Left renal cortex interstitium (tissue), 4 donors: ENCODE measurements at regions not wholly inside any gene's neighbourhood (a gene's known extent, or its start where the extent isn't known, plus 50 kb on each side); places are given as distances from the start of the nearest gene placed in this dataset.

Experiments used
- DNase-seq, 4 donors: peaks; one replicate each; pipeline ENCODE4 v3.0.0-alpha.2; 2013; ENCODE audit warnings: low read depth in 4 of 4, low spot score in 2 of 4, missing footprints in 1 of 4

GRCh38 chr6:4620284-4621151, 155.7 kb upstream of the CDYL start:
- no peak for DNase-seq

GRCh38 chr6:4616311-4616710, 159.9 kb upstream of the CDYL start:
- no peak for DNase-seq

GRCh38 chr6:4615891-4616290, 160.3 kb upstream of the CDYL start:
- no peak for DNase-seq

GRCh38 chr6:4615231-4615630, 161.0 kb upstream of the CDYL start:
- DNase-seq, result no peak

- no peak for DNase-seq
These were observed 161.6 kb upstream of the CDYL start for GRCh38 chr6:4614637-4615036.

- DNase-seq, result no peak
These were observed 162.4 kb upstream of the CDYL start for GRCh38 chr6:4613795-4614194.

GRCh38 chr6:4613381-4613780, 162.8 kb upstream of the CDYL start:
- no peak for DNase-seq

- no peak for DNase-seq
These were observed 163.5 kb upstream of the CDYL start for GRCh38 chr6:4612636-4613171.

GRCh38 chr6:4611429-4612129, 164.6 kb upstream of the CDYL start:
- DNase-seq, result no peak

- DNase-seq, result no peak
These were observed 165.9 kb upstream of the CDYL start for GRCh38 chr6:4610256-4610655.

GRCh38 chr6:4608361-4609115, 167.7 kb upstream of the CDYL start:
- DNase-seq, result no peak

- no peak for DNase-seq
These were observed 168.4 kb upstream of the CDYL start for GRCh38 chr6:4607793-4608192.

- DNase-seq, result peak in 1 of 4 donors; percentile 31
These were observed 169.1 kb upstream of the CDYL start for GRCh38 chr6:4606821-4607704.

- DNase-seq, result no peak
These were observed 170.2 kb upstream of the CDYL start for GRCh38 chr6:4606016-4606415.

GRCh38 chr6:4603856-4604369, 172.3 kb upstream of the CDYL start:
- no peak for DNase-seq

- no peak for DNase-seq
These were observed 172.9 kb upstream of the CDYL start for GRCh38 chr6:4603291-4603690.

GRCh38 chr6:4599924-4600323, 176.3 kb upstream of the CDYL start:
- no peak for DNase-seq

GRCh38 chr6:4598384-4598995, 177.7 kb upstream of the CDYL start:
- no peak for DNase-seq

GRCh38 chr6:4593951-4594350, 182.3 kb upstream of the CDYL start:
- DNase-seq, result no peak
